H1 (cell line): ENCODE measurements at regions not wholly inside any gene's neighbourhood (a gene's known extent, or its start where the extent isn't known, plus 50 kb on each side); places are given as distances from the start of the nearest gene placed in this dataset.

Source experiments
- CTCF ChIA-PET: fragments of 300-600 bp; sonication (Branson Sonifier 250); formaldehyde crosslinking; loops from one replicate; lab custom pipeline; 2021; ENCODE audit not compliant: partially characterized antibody; lab: Charles Lee
- POLR2A ChIA-PET: fragments of 300-600 bp; sonication (Branson Sonifier 250); formaldehyde crosslinking; loops from one replicate; lab custom pipeline; 2021; ENCODE audit warnings: inconsistent platforms; ENCODE audit not compliant: partially characterized antibody; lab: Charles Lee
- DNase-seq, 2 experiments: peaks; one replicate each; pipeline versions ENCODE4 v3.0.0 to v3.0.0-alpha.2; 2010 to 2022; ENCODE audit warnings: low spot score in 2 of 2, low read depth in 1 of 2, mixed read lengths in 1 of 2
- FAIRE-seq: peaks from 2 replicates; lab custom pipeline; 2011; peaks lifted over from hg19 to GRCh38; lab: Jason Lieb, UNC
- H2AFZ ChIP-seq: 2 replicates; pipeline ENCODE4 v1.8.1; 2012; ENCODE audit warnings: low read length, inconsistent platforms
- H2AK5ac ChIP-seq: 2 replicates; pipeline ENCODE4 v1.6.1; 2013; ENCODE audit warnings: low read depth, low read length
- H2BK120ac ChIP-seq: replicated peaks from 2 replicates; pipeline ENCODE3; 2013; ENCODE audit warnings: low read depth, low read length, inconsistent platforms
- H2BK12ac ChIP-seq: 2 replicates; pipeline ENCODE4 v1.6.1; 2013; ENCODE audit warnings: low read depth, low read length
- H2BK15ac ChIP-seq: 2 replicates; pipeline ENCODE4 v1.6.1; 2013; ENCODE audit warnings: low read length
- H2BK20ac ChIP-seq: 2 replicates; pipeline ENCODE4 v1.6.1; 2013; ENCODE audit warnings: low read length
- H2BK5ac ChIP-seq: 2 replicates; pipeline ENCODE4 v1.6.1; 2013; ENCODE audit warnings: low read depth, low read length
- H3K14ac ChIP-seq: 2 replicates; pipeline ENCODE4 v1.6.1; 2013; ENCODE audit warnings: inconsistent platforms; ENCODE audit not compliant: insufficient read length
- H3K18ac ChIP-seq: 2 replicates; pipeline ENCODE4 v1.6.1; 2013; ENCODE audit warnings: low read length; ENCODE audit errors: extremely low read depth
- H3K23ac ChIP-seq: 2 replicates; pipeline ENCODE4 v1.6.1; 2013; ENCODE audit warnings: inconsistent platforms; ENCODE audit not compliant: insufficient read length
- H3K23me2 ChIP-seq: 2 replicates; pipeline ENCODE4 v1.6.1; 2013; ENCODE audit warnings: low read depth, low read length
- H3K27ac ChIP-seq: 2 replicates; pipeline ENCODE4 v1.6.1; 2011; ENCODE audit warnings: low read depth, low read length, inconsistent platforms
- H3K27me3 ChIP-seq, 4 experiments: replicated peaks in 1 of 4; 1 replicate in 1 of 4; 2 replicates in 3 of 4; pipeline versions ENCODE4 v1.6.1 to v1.8.1; 2011 to 2013; ENCODE audit warnings: low read length in 3 of 4, mild to moderate bottlenecking in 3 of 4, inconsistent platforms in 2 of 4, mixed read lengths in 2 of 4, moderate library complexity in 1 of 4; ENCODE audit not compliant: control insufficient read depth in 3 of 4, insufficient read depth in 3 of 4; ENCODE audit errors: extremely low read depth in 1 of 4
- H3K36me3 ChIP-seq, 4 experiments: 2 replicates each; pipeline versions ENCODE4 v1.6.1 to v1.8.1; 2011 to 2013; ENCODE audit warnings: mild to moderate bottlenecking in 4 of 4, low read length in 3 of 4, moderate library complexity in 2 of 4, control low read depth in 1 of 4, inconsistent platforms in 1 of 4; ENCODE audit not compliant: insufficient read depth in 4 of 4, control insufficient read depth in 2 of 4
- H3K4ac ChIP-seq: replicated peaks from 2 replicates; pipeline ENCODE3; 2013; ENCODE audit warnings: low read length, low read depth, mixed read lengths, inconsistent platforms; ENCODE audit not compliant: insufficient read length
- H3K4me1 ChIP-seq, 4 experiments: replicated peaks in 1 of 4; 1 replicate in 1 of 4; 2 replicates in 3 of 4; pipeline versions ENCODE4 v1.6.1 to v1.8.1; 2011 to 2013; ENCODE audit warnings: low read length in 3 of 4, inconsistent platforms in 2 of 4, mixed read lengths in 1 of 4; ENCODE audit not compliant: insufficient read depth in 4 of 4, control insufficient read depth in 3 of 4
- H3K4me2 ChIP-seq, 2 experiments: 2 replicates each; pipeline versions ENCODE4 v1.6.1 to v1.8.1; 2011 to 2013; ENCODE audit warnings: low read depth in 2 of 2, low read length in 2 of 2, control low read depth in 1 of 2, inconsistent platforms in 1 of 2, mild to moderate bottlenecking in 1 of 2; ENCODE audit not compliant: insufficient read depth in 1 of 2
- H3K4me3 ChIP-seq, 4 experiments: fragments of 200-600, 300-600 bp in 1 of 4; sonication (generic), shearing (Covaris generic), sonication (Bioruptor Twin) in 1 of 4; 2 replicates each; pipeline versions ENCODE4 v1.5.1 to v1.8.1; 2011 to 2016; ENCODE audit warnings: low read length in 4 of 4, low read depth in 3 of 4, control low read depth in 2 of 4, inconsistent platforms in 2 of 4, mild to moderate bottlenecking in 2 of 4, mixed read lengths in 1 of 4, moderate library complexity in 1 of 4; ENCODE audit not compliant: insufficient read depth in 2 of 4; ENCODE audit errors: extremely low read depth in 1 of 4
- H3K56ac ChIP-seq: replicated peaks from 2 replicates; pipeline ENCODE3; 2013; ENCODE audit warnings: low read depth, mild to moderate bottlenecking, mixed read lengths, low read length, inconsistent platforms; ENCODE audit not compliant: insufficient read length
- H3K79me1 ChIP-seq: 2 replicates; pipeline ENCODE4 v1.6.1; 2013; ENCODE audit warnings: low read depth, low read length, control low read depth
- H3K79me2 ChIP-seq, 2 experiments: 2 replicates each; pipeline versions ENCODE4 v1.6.1 to v1.8.1; 2012 to 2013; ENCODE audit warnings: low read length in 2 of 2, mild to moderate bottlenecking in 2 of 2, inconsistent platforms in 1 of 2; ENCODE audit not compliant: insufficient read depth in 2 of 2, control insufficient read depth in 1 of 2
- H3K9ac ChIP-seq, 4 experiments: replicated peaks in 1 of 4; 1 replicate in 1 of 4; 2 replicates in 3 of 4; pipeline versions ENCODE4 v1.6.1 to v1.8.1; 2011 to 2013; ENCODE audit warnings: low read depth in 3 of 4, low read length in 3 of 4, control low read depth in 2 of 4, mild to moderate bottlenecking in 2 of 4, moderate library complexity in 2 of 4, inconsistent platforms in 1 of 4; ENCODE audit errors: extremely low read depth in 1 of 4
- H3K9me3 ChIP-seq, 2 experiments: 2 replicates each; pipeline versions ENCODE4 v1.6.1 to v1.8.1; 2012 to 2013; ENCODE audit warnings: mild to moderate bottlenecking in 2 of 2, moderate library complexity in 2 of 2, control low read depth in 1 of 2, inconsistent platforms in 1 of 2, low read depth in 1 of 2, low read length in 1 of 2, mixed read lengths in 1 of 2; ENCODE audit not compliant: insufficient read depth in 2 of 2
- H4K20me1 ChIP-seq, 2 experiments: replicated peaks in 1 of 2; 2 replicates each; pipeline versions ENCODE3 to v1.8.1; 2011 to 2013; ENCODE audit warnings: inconsistent platforms in 2 of 2, low read length in 2 of 2, mild to moderate bottlenecking in 1 of 2; ENCODE audit not compliant: insufficient read depth in 2 of 2, control insufficient read depth in 1 of 2
- H4K5ac ChIP-seq: 2 replicates; pipeline ENCODE4 v1.6.1; 2013; ENCODE audit warnings: low read length, low read depth, mixed read lengths, inconsistent platforms; ENCODE audit not compliant: insufficient read length
- H4K8ac ChIP-seq: 2 replicates; pipeline ENCODE4 v1.8.0; 2013; ENCODE audit warnings: mild to moderate bottlenecking, moderate library complexity, low read length, inconsistent platforms; ENCODE audit not compliant: insufficient read depth; ENCODE audit errors: extremely low read depth
- H4K91ac ChIP-seq: replicated peaks from 2 replicates; pipeline ENCODE3; 2013; ENCODE audit warnings: low read length, mixed read lengths, inconsistent platforms; ENCODE audit not compliant: insufficient read length
- BCL11A ChIP-seq, 2 experiments: IDR thresholded peaks; one replicate each; pipeline ENCODE4 v1.6.1; 2011; ENCODE audit warnings: low read depth in 2 of 2, low read length in 2 of 2, mild to moderate bottlenecking in 2 of 2
- BRCA1 ChIP-seq: IDR thresholded peaks from 2 replicates; pipeline ENCODE4 v1.6.1; 2012; ENCODE audit warnings: low read depth, low read length, improper control_type of control experiment
- CHD1 ChIP-seq: IDR thresholded peaks from 2 replicates; pipeline ENCODE4 v1.6.1; 2012; ENCODE audit warnings: low read depth, low read length, improper control_type of control experiment
- CHD2 ChIP-seq: IDR thresholded peaks from 2 replicates; pipeline ENCODE4 v1.6.1; 2012; ENCODE audit warnings: low read length, improper control_type of control experiment
- HDAC6 ChIP-seq: IDR thresholded peaks from one replicate; pipeline ENCODE4 v1.7.1; 2012; ENCODE audit warnings: low read depth, mild to moderate bottlenecking, inconsistent platforms, low read length, moderate library complexity
- KDM5A ChIP-seq: fragments of 200-600 bp; IDR thresholded peaks from 2 replicates; pipeline ENCODE4 v1.7.1; 2012; ENCODE audit warnings: mild to moderate bottlenecking, low read length, inconsistent platforms, mixed read lengths
- NANOG ChIP-seq: IDR thresholded peaks from 2 replicates; pipeline ENCODE4 v1.6.1; 2011; ENCODE audit warnings: low read length, low read depth, mild to moderate bottlenecking, inconsistent platforms; ENCODE audit not compliant: insufficient read depth, poor library complexity, severe bottlenecking
- RAD21 ChIP-seq, 2 experiments: IDR thresholded peaks in 1 of 2; conservative IDR thresholded peaks in 1 of 2; 2 replicates each; pipeline ENCODE4 v1.6.1; 2011; ENCODE audit warnings: low read depth in 2 of 2, low read length in 2 of 2, improper control_type of control experiment in 1 of 2, inconsistent platforms in 1 of 2, mild to moderate bottlenecking in 1 of 2, moderate library complexity in 1 of 2
- RFX5 ChIP-seq: IDR thresholded peaks from 2 replicates; pipeline ENCODE4 v1.6.1; 2011; ENCODE audit warnings: low read depth, low read length, improper control_type of control experiment, borderline replicate concordance
- RNF2 ChIP-seq: fragments of 200-900, 300-1000 bp; sonication (generic); IDR thresholded peaks from 2 replicates; pipeline ENCODE4 v1.7.1; 2016; ENCODE audit warnings: borderline replicate concordance, low read depth, mild to moderate bottlenecking, antibody characterized with exemption, low read length; ENCODE audit not compliant: poor library complexity, severe bottlenecking; ENCODE audit errors: missing control alignments
- TAF1 ChIP-seq: IDR thresholded peaks from 2 replicates; pipeline ENCODE4 v1.6.1; 2011; ENCODE audit warnings: mild to moderate bottlenecking, low read depth, low read length
- WGBS, 2 experiments: shearing (Covaris generic) in 1 of 2; methylation state at CpG; one replicate each; pipeline versions ENCODE4 v1.1.6 to v1.1.7; 2013 to 2015; ENCODE audit warnings: low lambda C conversion rate in 2 of 2, mixed read lengths in 2 of 2, inconsistent platforms in 1 of 2, low coverage in 1 of 2, missing lambda C conversion rate in 1 of 2; ENCODE audit not compliant: insufficient replicate concordance in 2 of 2, insufficient coverage in 1 of 2, insufficient read length in 1 of 2; ENCODE audit errors: extremely low coverage in 1 of 2, missing lambda C conversion rate in 1 of 2; 5-methylcytosine and 5-hydroxymethylcytosine counted together
- TF ChIP-seq, protein P1 (sequence below): IDR thresholded peaks from 2 replicates; pipeline ENCODE4 v1.6.1; 2012; ENCODE audit warnings: inconsistent platforms
- TF ChIP-seq, protein P2 (sequence below): IDR thresholded peaks from 2 replicates; pipeline ENCODE4 v1.6.1; 2012; ENCODE audit warnings: inconsistent platforms

DNA sequence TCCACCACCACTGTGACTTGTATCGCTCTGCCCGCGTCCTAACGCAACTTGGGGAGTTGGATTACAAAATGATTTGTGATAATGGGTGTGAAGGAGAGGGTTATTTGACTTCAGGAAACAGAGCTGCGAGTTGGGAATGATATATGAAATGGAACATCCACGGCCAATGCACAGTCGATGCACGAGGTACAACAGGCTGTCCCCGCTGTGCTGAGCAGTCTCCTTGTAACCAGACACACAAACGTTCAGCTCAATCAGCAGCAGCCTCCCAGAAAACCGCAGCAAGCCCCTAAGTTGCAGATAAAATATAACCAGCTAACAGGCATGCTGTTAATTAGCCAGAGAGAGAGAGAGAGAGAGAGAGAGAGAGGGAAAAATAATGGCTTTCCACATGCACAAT is 332.7 kb upstream of the MGMT start:
- 93% methylated on average over 11 of the region's 11 CpGs; no CpG with 5 or more reads in 1 of the 2 experiments for WGBS, 2 experiments
- no peak overlapping the region for H2AFZ ChIP-seq
- no peak overlapping the region for H4K8ac ChIP-seq
- H3K4me2 ChIP-seq = no peak overlapping the region
- no peaks in the 10 kb centered on the region for H3K79me1 ChIP-seq
- H3K4me1 ChIP-seq = peaks cover 0 to 3% (median 2%) of the 10 kb centered on the region in 4 experiments; a peak in 4 of 7 replicates
- no peak overlapping the region for H2BK12ac ChIP-seq
- ChIA-PET CTCF (interaction anchor here (0.6 to 1.0 kb wide), 4 partner anchors 16 to 1283 kb away, joined by 3 to 4 read pairs (median 3); no protein-coding TSS in a partner anchor), POLR2A (interaction anchor here (0.6 kb wide), 1 partner anchor 12 kb away, joined by 3 read pairs; no protein-coding TSS in a partner anchor)
- H3K27me3 ChIP-seq = no peaks in the 10 kb centered on the region; a peak in 1 of 7 replicates
- no peaks in the 10 kb centered on the region for H4K20me1 ChIP-seq
- H3K4me3 ChIP-seq = no peak overlapping the region
- no peak overlapping the region for H4K91ac ChIP-seq
- FAIRE-seq (no peak), DNase-seq (no peak)
- no peak overlapping the region for H3K27ac ChIP-seq
- no peak overlapping the region for H3K4ac ChIP-seq
- no peaks in the 10 kb centered on the region for H3K79me2 ChIP-seq
- H3K23me2 ChIP-seq = no peaks in the 10 kb centered on the region
- no peaks in the 10 kb centered on the region for H3K9me3 ChIP-seq
- H2BK20ac ChIP-seq = no peak overlapping the region
- H2BK15ac ChIP-seq = no peak overlapping the region
- H3K9ac ChIP-seq = no peak overlapping the region
- H3K18ac ChIP-seq = no peak overlapping the region
- no peak overlapping the region for H3K23ac ChIP-seq
- H4K5ac ChIP-seq = no peak overlapping the region
- no peak overlapping the region for H2BK120ac ChIP-seq
- H3K56ac ChIP-seq = no peak overlapping the region
- no peaks in the 10 kb centered on the region for H3K36me3 ChIP-seq
- H3K14ac ChIP-seq = no peak overlapping the region
- H2BK5ac ChIP-seq = no peak overlapping the region
- no peak overlapping the region for H2AK5ac ChIP-seq
- TF ChIP-seq BRCA1 (no peak), CHD1 (no peak), RNF2 (no peak), KDM5A (no peak), RFX5 (no peak), BCL11A (IDR thresholded peaks at IDR 0.05; ENCODE audit: low read depth in 2 of 2, low read length in 2 of 2) (no peak), CHD2 (no peak), NANOG (no peak), RAD21 (IDR thresholded peaks at IDR 0.05 in 1 of 2, conservative IDR thresholded peaks at IDR 0.05 in 1 of 2; ENCODE audit: low read depth in 2 of 2, low read length in 2 of 2) (no peak), TAF1 (no peak), HDAC6 (no peak)
- TF ChIP-seq, protein P1, sequence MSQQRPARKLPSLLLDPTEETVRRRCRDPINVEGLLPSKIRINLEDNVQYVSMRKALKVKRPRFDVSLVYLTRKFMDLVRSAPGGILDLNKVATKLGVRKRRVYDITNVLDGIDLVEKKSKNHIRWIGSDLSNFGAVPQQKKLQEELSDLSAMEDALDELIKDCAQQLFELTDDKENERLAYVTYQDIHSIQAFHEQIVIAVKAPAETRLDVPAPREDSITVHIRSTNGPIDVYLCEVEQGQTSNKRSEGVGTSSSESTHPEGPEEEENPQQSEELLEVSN = no peak
- TF ChIP-seq, protein P2, sequence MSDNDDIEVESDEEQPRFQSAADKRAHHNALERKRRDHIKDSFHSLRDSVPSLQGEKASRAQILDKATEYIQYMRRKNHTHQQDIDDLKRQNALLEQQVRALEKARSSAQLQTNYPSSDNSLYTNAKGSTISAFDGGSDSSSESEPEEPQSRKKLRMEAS = no peak
